ENCODE measurements at regions not wholly inside any gene's neighbourhood (a gene's known extent, or its start where the extent isn't known, plus 50 kb on each side); places are given as distances from the start of the nearest gene placed in this dataset.

GRCh38 chr6:67880939-67881705 is 754.0 kb upstream of the ADGRB3 start:
- no peak for TF ChIP-seq ZBTB7A (IDR thresholded peaks at IDR 0.05; ENCODE audit: low read depth)
- TF ChIP-seq RAD21 (IDR thresholded peaks at IDR 0.05; ENCODE audit: low read depth): no peak
- no peak for TF ChIP-seq EP300 (IDR thresholded peaks at IDR 0.05; ENCODE audit: borderline replicate concordance)
- TF ChIP-seq CEBPB (IDR thresholded peaks at IDR 0.05): no peak
- TF ChIP-seq TCF12 (IDR thresholded peaks at IDR 0.05; ENCODE audit: low read depth): no peak
- no peak for TF ChIP-seq REST (IDR thresholded peaks at IDR 0.05; ENCODE audit: low read depth)
- no peak for TF ChIP-seq EGR1 (IDR thresholded peaks at IDR 0.05)
- no peak for TF ChIP-seq NFIC (IDR thresholded peaks at IDR 0.05)
- no peak for TF ChIP-seq FOXM1 (IDR thresholded peaks at IDR 0.05; ENCODE audit: borderline replicate concordance, low read depth)
- no peak for TF ChIP-seq MAX (IDR thresholded peaks at IDR 0.05)
- no peak for TF ChIP-seq TAF1 (IDR thresholded peaks at IDR 0.05; ENCODE audit: low read depth)
- TF ChIP-seq USF1 (IDR thresholded peaks at IDR 0.05): no peak
- no peak for TF ChIP-seq CREB1 (IDR thresholded peaks at IDR 0.05; ENCODE audit: low read depth)
- TF ChIP-seq TEAD4 (IDR thresholded peaks at IDR 0.05): no peak
- TF ChIP-seq YY1 (IDR thresholded peaks at IDR 0.05; ENCODE audit: low read depth): no peak

GRCh38 chr6:67877288-67877687 is 757.8 kb upstream of the ADGRB3 start:
- TF ChIP-seq TAF1 (IDR thresholded peaks at IDR 0.05; ENCODE audit: low read depth) (no peak), CEBPB (IDR thresholded peaks at IDR 0.05) (no peak), NFIC (IDR thresholded peaks at IDR 0.05) (no peak), TEAD4 (IDR thresholded peaks at IDR 0.05) (no peak), USF1 (IDR thresholded peaks at IDR 0.05) (no peak), ZBTB7A (IDR thresholded peaks at IDR 0.05; ENCODE audit: low read depth) (no peak), RAD21 (IDR thresholded peaks at IDR 0.05; ENCODE audit: low read depth) (no peak), TCF12 (IDR thresholded peaks at IDR 0.05; ENCODE audit: low read depth) (no peak)

- TF ChIP-seq CREB1 (IDR thresholded peaks at IDR 0.05; ENCODE audit: low read depth) (no peak), EP300 (IDR thresholded peaks at IDR 0.05; ENCODE audit: borderline replicate concordance) (no peak), ZBTB7A (IDR thresholded peaks at IDR 0.05; ENCODE audit: low read depth) (no peak), FOXM1 (IDR thresholded peaks at IDR 0.05; ENCODE audit: borderline replicate concordance, low read depth) (no peak), TEAD4 (IDR thresholded peaks at IDR 0.05) (no peak), NFIC (IDR thresholded peaks at IDR 0.05) (no peak), TAF1 (IDR thresholded peaks at IDR 0.05; ENCODE audit: low read depth) (no peak), EGR1 (IDR thresholded peaks at IDR 0.05) (no peak), RAD21 (IDR thresholded peaks at IDR 0.05; ENCODE audit: low read depth) (no peak), CEBPB (IDR thresholded peaks at IDR 0.05) (no peak), YY1 (IDR thresholded peaks at IDR 0.05; ENCODE audit: low read depth) (no peak), TCF12 (IDR thresholded peaks at IDR 0.05; ENCODE audit: low read depth) (no peak), MAX (IDR thresholded peaks at IDR 0.05) (no peak)
Measured at GRCh38 chr6:67875877-67876383, 759.2 kb upstream of the ADGRB3 start.

GRCh38 chr6:67870321-67870720 is 764.8 kb upstream of the ADGRB3 start:
- TF ChIP-seq ZBTB7A (IDR thresholded peaks at IDR 0.05; ENCODE audit: low read depth) (no peak), USF1 (IDR thresholded peaks at IDR 0.05) (no peak), NFIC (IDR thresholded peaks at IDR 0.05) (no peak)

GRCh38 chr6:67863346-67863745 is 771.7 kb upstream of the ADGRB3 start:
- TF ChIP-seq MAX (IDR thresholded peaks at IDR 0.05) (no peak), TCF12 (IDR thresholded peaks at IDR 0.05; ENCODE audit: low read depth) (no peak), CREB1 (IDR thresholded peaks at IDR 0.05; ENCODE audit: low read depth) (no peak), FOXM1 (IDR thresholded peaks at IDR 0.05; ENCODE audit: borderline replicate concordance, low read depth) (no peak), EP300 (IDR thresholded peaks at IDR 0.05; ENCODE audit: borderline replicate concordance) (no peak), TEAD4 (IDR thresholded peaks at IDR 0.05) (no peak), TAF1 (IDR thresholded peaks at IDR 0.05; ENCODE audit: low read depth) (no peak), RAD21 (IDR thresholded peaks at IDR 0.05; ENCODE audit: low read depth) (no peak), REST (IDR thresholded peaks at IDR 0.05; ENCODE audit: low read depth) (no peak), EGR1 (IDR thresholded peaks at IDR 0.05) (no peak), NFIC (IDR thresholded peaks at IDR 0.05) (no peak), YY1 (IDR thresholded peaks at IDR 0.05; ENCODE audit: low read depth) (no peak), USF1 (IDR thresholded peaks at IDR 0.05) (no peak), CEBPB (IDR thresholded peaks at IDR 0.05) (no peak), ZBTB7A (IDR thresholded peaks at IDR 0.05; ENCODE audit: low read depth) (no peak)
